Trophoblast cell (in vitro differentiated cells and primary cell): ENCODE measurements at regions not wholly inside any gene's neighbourhood (a gene's known extent, or its start where the extent isn't known, plus 50 kb on each side); places are given as distances from the start of the nearest gene placed in this dataset.
A peak's percentile ranks its signal among the peaks of the same experiment; 100 is the strongest.

Experiments used
- DNase-seq, 2 donors: peaks; one replicate each; pipeline ENCODE4 v3.0.0-alpha.2; 2016
- H2AFZ ChIP-seq: 2 replicates; pipeline ENCODE4 v1.6.1; 2013; ENCODE audit warnings: low read length, moderate library complexity, mild to moderate bottlenecking; ENCODE audit not compliant: insufficient read depth, poor library complexity
- H2AK5ac ChIP-seq: 2 replicates; pipeline ENCODE4 v1.6.1; 2013; ENCODE audit warnings: mild to moderate bottlenecking, low read length
- H2BK120ac ChIP-seq: 2 replicates; pipeline ENCODE4 v1.6.1; 2013; ENCODE audit warnings: low read length, mild to moderate bottlenecking, moderate library complexity; ENCODE audit not compliant: insufficient read depth, poor library complexity
- H2BK12ac ChIP-seq: 2 replicates; pipeline ENCODE4 v1.6.1; 2013; ENCODE audit warnings: mild to moderate bottlenecking, low read length, moderate library complexity
- H2BK5ac ChIP-seq: 2 replicates; pipeline ENCODE4 v1.6.1; 2013; ENCODE audit warnings: low read length, low read depth, moderate library complexity, mild to moderate bottlenecking; ENCODE audit not compliant: poor library complexity
- H3K14ac ChIP-seq: 2 replicates; pipeline ENCODE4 v1.6.1; 2013; ENCODE audit warnings: mild to moderate bottlenecking, low read length
- H3K18ac ChIP-seq: 2 replicates; pipeline ENCODE4 v1.6.1; 2013; ENCODE audit warnings: mild to moderate bottlenecking, low read length
- H3K23ac ChIP-seq: 2 replicates; pipeline ENCODE4 v1.6.1; 2013; ENCODE audit warnings: low read length
- H3K27ac ChIP-seq: 2 replicates; pipeline ENCODE4 v1.5.1; 2013; ENCODE audit warnings: low read depth, mild to moderate bottlenecking, inconsistent platforms, low read length, moderate library complexity
- H3K27me3 ChIP-seq: 2 replicates; pipeline ENCODE4 v1.6.1; 2013; ENCODE audit warnings: inconsistent platforms, mild to moderate bottlenecking, low read length, moderate library complexity; ENCODE audit not compliant: insufficient read depth
- H3K36me3 ChIP-seq, 2 experiments: 1 replicate in 1 of 2; 2 replicates in 1 of 2; pipeline ENCODE4 v1.6.1; 2013; ENCODE audit warnings: low read length in 2 of 2, mild to moderate bottlenecking in 2 of 2, moderate library complexity in 1 of 2; ENCODE audit not compliant: insufficient read depth in 2 of 2, control insufficient read depth in 1 of 2
- H3K4ac ChIP-seq: 2 replicates; pipeline ENCODE4 v1.6.1; 2013; ENCODE audit warnings: low read depth, mild to moderate bottlenecking, low read length, moderate library complexity
- H3K4me1 ChIP-seq, 2 experiments: 1 replicate in 1 of 2; 2 replicates in 1 of 2; pipeline ENCODE4 v1.6.1; 2013; ENCODE audit warnings: low read length in 2 of 2, mild to moderate bottlenecking in 2 of 2, moderate library complexity in 1 of 2; ENCODE audit not compliant: insufficient read depth in 2 of 2, control insufficient read depth in 1 of 2
- H3K4me2 ChIP-seq: 2 replicates; pipeline ENCODE4 v1.6.1; 2013; ENCODE audit warnings: inconsistent platforms, mild to moderate bottlenecking, low read length, moderate library complexity
- H3K4me3 ChIP-seq: 2 replicates; pipeline ENCODE4 v1.5.1; 2013; ENCODE audit warnings: mild to moderate bottlenecking, low read depth, low read length, inconsistent platforms
- H3K79me1 ChIP-seq: one replicate; pipeline ENCODE4 v1.6.1; 2013; ENCODE audit warnings: low read length
- H3K79me2 ChIP-seq: 2 replicates; pipeline ENCODE4 v1.6.1; 2013; ENCODE audit warnings: low read length, mild to moderate bottlenecking; ENCODE audit not compliant: control insufficient read depth, insufficient read depth, poor library complexity
- H3K9ac ChIP-seq: 2 replicates; pipeline ENCODE4 v1.6.1; 2013; ENCODE audit warnings: mild to moderate bottlenecking, low read length
- H3K9me3 ChIP-seq: 2 replicates; pipeline ENCODE4 v1.6.1; 2013; ENCODE audit warnings: low read depth, mild to moderate bottlenecking, control low read depth, inconsistent platforms, low read length; ENCODE audit not compliant: insufficient read depth
- H4K12ac ChIP-seq: 2 replicates; pipeline ENCODE4 v1.6.1; 2013; ENCODE audit warnings: low read depth, mild to moderate bottlenecking, low read length, moderate library complexity
- H4K8ac ChIP-seq: 2 replicates; pipeline ENCODE4 v1.6.1; 2013; ENCODE audit warnings: low read depth, mild to moderate bottlenecking, low read length, moderate library complexity
- H4K91ac ChIP-seq: one replicate; pipeline ENCODE4 v1.6.1; 2013; ENCODE audit warnings: low read depth, mild to moderate bottlenecking, low read length, moderate library complexity
- WGBS: extraction: QIAGEN DNeasy Blood & Tissue Kit; methylation state at CpG from one replicate; pipeline ENCODE4 v1.1.7; 2013; ENCODE audit warnings: missing lambda C conversion rate; ENCODE audit not compliant: insufficient read length, insufficient coverage; ENCODE audit errors: extremely low coverage; 5-methylcytosine and 5-hydroxymethylcytosine counted together

DNA sequence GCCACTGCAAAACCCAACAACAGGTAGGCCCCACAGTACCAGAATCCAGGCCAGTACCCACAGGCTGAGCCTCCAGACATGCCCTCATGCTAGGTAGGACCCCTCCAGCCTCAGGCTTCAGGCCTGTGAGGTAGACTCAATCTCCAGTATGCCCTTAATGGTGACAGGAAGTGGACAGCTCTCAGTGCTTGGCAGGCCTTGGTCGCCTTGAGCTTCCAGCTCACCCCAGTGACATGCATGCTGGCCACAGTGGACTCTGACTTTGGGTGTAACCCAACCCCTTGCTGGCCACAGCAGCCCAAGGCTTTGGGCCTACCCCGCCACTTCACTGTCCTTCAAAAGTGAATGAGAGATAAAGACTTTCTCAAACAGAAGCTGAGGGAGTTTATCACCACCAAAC, 324.2 kb downstream of the ANTXR2 start:
- Histone ChIP-seq H2AK5ac (no peak overlapping the region), H3K9ac (no peak overlapping the region), H3K36me3 (no peaks in the 10 kb centered on the region), H4K12ac (no peak overlapping the region), H3K79me2 (no peaks in the 10 kb centered on the region), H3K79me1 (no peaks in the 10 kb centered on the region), H3K27ac (no peak overlapping the region), H3K14ac (no peak overlapping the region), H2BK120ac (no peak overlapping the region), H3K4me2 (no peak overlapping the region), H4K91ac (no peak overlapping the region), H3K4me1 (no peaks in the 10 kb centered on the region), H3K4me3 (no peak overlapping the region), H3K18ac (no peak overlapping the region), H2BK5ac (no peak overlapping the region), H4K8ac (no peak overlapping the region), H3K23ac (no peak overlapping the region), H3K4ac (no peak overlapping the region), H2AFZ (no peak overlapping the region), H3K9me3 (peaks cover 3% of the 10 kb centered on the region), H2BK12ac (no peak overlapping the region), H3K27me3 (no peaks in the 10 kb centered on the region)
- WGBS, result no CpG with 5 or more reads among the region's 2 CpGs
- DNase-seq, result no peak

GRCh38 chr4:79747252-79747651, 325.8 kb downstream of the ANTXR2 start:
- H2BK5ac ChIP-seq, result no peak overlapping the region
- H2BK12ac ChIP-seq, result no peak overlapping the region
- H3K9me3 ChIP-seq, result peaks cover 3% of the 10 kb centered on the region
- H3K79me1 ChIP-seq, result no peaks in the 10 kb centered on the region
- no peak overlapping the region for H3K4me2 ChIP-seq
- H4K12ac ChIP-seq, result no peak overlapping the region
- H3K23ac ChIP-seq, result no peak overlapping the region
- no peak overlapping the region for H2AFZ ChIP-seq
- no peaks in the 10 kb centered on the region for H3K4me1 ChIP-seq
- no peaks in the 10 kb centered on the region for H3K36me3 ChIP-seq
- H3K9ac ChIP-seq, result no peak overlapping the region
- H4K91ac ChIP-seq, result no peak overlapping the region
- no peak overlapping the region for H3K14ac ChIP-seq
- no peak for DNase-seq
- H2BK120ac ChIP-seq, result no peak overlapping the region
- H2AK5ac ChIP-seq, result no peak overlapping the region
- no peak overlapping the region for H3K4me3 ChIP-seq
- H3K4ac ChIP-seq, result no peak overlapping the region
- H3K79me2 ChIP-seq, result no peaks in the 10 kb centered on the region
- H3K18ac ChIP-seq, result no peak overlapping the region
- no peak overlapping the region for H3K27ac ChIP-seq
- H4K8ac ChIP-seq, result no peak overlapping the region
- no peaks in the 10 kb centered on the region for H3K27me3 ChIP-seq

DNA sequence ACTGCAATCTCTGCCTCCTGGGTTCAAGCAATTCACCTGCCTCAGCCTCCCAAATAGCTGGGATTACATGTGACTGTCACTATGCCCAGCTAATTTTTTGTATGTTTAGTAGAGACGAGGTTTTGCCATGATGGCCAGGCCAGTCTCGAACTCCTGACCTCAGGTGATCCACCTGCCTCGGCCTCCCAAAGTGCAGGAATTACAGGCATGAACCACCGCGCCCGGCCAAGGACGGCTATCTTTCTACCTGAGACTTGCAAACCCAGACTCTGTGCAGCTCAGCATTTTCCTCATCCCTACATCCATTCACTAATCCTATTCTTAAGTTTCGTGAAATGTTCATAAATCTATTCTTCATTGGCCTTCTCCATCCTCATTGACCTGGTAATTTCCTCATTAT, 330.0 kb downstream of the ANTXR2 start:
- WGBS, result 100% methylated on average over 1 of the region's 8 CpGs
- Histone ChIP-seq H4K91ac (no peak overlapping the region), H3K36me3 (no peaks in the 10 kb centered on the region), H2BK12ac (no peak overlapping the region), H2AFZ (no peak overlapping the region), H3K4me2 (no peak overlapping the region), H3K4me3 (no peak overlapping the region), H3K18ac (no peak overlapping the region), H4K8ac (no peak overlapping the region), H3K27me3 (no peaks in the 10 kb centered on the region), H3K9ac (no peak overlapping the region), H3K4ac (no peak overlapping the region), H3K23ac (no peak overlapping the region), H3K9me3 (no peaks in the 10 kb centered on the region), H3K14ac (no peak overlapping the region), H3K27ac (no peak overlapping the region), H3K79me2 (no peaks in the 10 kb centered on the region), H2BK5ac (no peak overlapping the region), H2BK120ac (no peak overlapping the region), H3K79me1 (no peaks in the 10 kb centered on the region), H2AK5ac (no peak overlapping the region), H3K4me1 (no peaks in the 10 kb centered on the region), H4K12ac (no peak overlapping the region)
- DNase-seq, result no peak

GRCh38 chr4:79739912-79740311, 331.9 kb upstream of the GK2 start:
- H3K4me3 ChIP-seq, result no peak overlapping the region
- no peak overlapping the region for H3K27ac ChIP-seq
- no peak overlapping the region for H3K18ac ChIP-seq
- H3K9me3 ChIP-seq, result no peaks in the 10 kb centered on the region
- no peak overlapping the region for H3K23ac ChIP-seq
- no peak overlapping the region for H2BK12ac ChIP-seq
- H3K4me2 ChIP-seq, result no peak overlapping the region
- H3K4ac ChIP-seq, result no peak overlapping the region
- no peak overlapping the region for H4K91ac ChIP-seq
- H2BK5ac ChIP-seq, result no peak overlapping the region
- no peak overlapping the region for H2AK5ac ChIP-seq
- no peak overlapping the region for H4K12ac ChIP-seq
- H3K9ac ChIP-seq, result no peak overlapping the region
- no peak overlapping the region for H2AFZ ChIP-seq
- H3K14ac ChIP-seq, result no peak overlapping the region
- H3K79me2 ChIP-seq, result no peaks in the 10 kb centered on the region
- H3K36me3 ChIP-seq, result no peaks in the 10 kb centered on the region
- DNase-seq, result peak in 1 of 2 donors; percentile 61
- no peak overlapping the region for H2BK120ac ChIP-seq
- no peaks in the 10 kb centered on the region for H3K79me1 ChIP-seq
- no peaks in the 10 kb centered on the region for H3K27me3 ChIP-seq
- no CpG with 5 or more reads among the region's 3 CpGs for WGBS
- no peak overlapping the region for H4K8ac ChIP-seq
- no peaks in the 10 kb centered on the region for H3K4me1 ChIP-seq
